Activated CD4-positive, alpha-beta T cell treated with anti-CD3 and anti-CD28 coated beads, Interleukin-2, Interleukin-6, amounts not matched to agents 100 ng/mL and 50 ng/mL, durations not matched to agents 16 hours and 8 hours (primary cell): ENCODE measurements at regions not wholly inside any gene's neighbourhood (a gene's known extent, or its start where the extent isn't known, plus 50 kb on each side); places are given as distances from the start of the nearest gene placed in this dataset.
"Not testable (repeated sequence)": the region's sequence is repeated elsewhere in the genome, so short reads cannot be mapped to it uniquely, and the experiment has no call there.

Source experiments
- DNase-seq: peaks from one replicate; pipeline ENCODE4 v3.0.0-alpha.2; 2020

DNA sequence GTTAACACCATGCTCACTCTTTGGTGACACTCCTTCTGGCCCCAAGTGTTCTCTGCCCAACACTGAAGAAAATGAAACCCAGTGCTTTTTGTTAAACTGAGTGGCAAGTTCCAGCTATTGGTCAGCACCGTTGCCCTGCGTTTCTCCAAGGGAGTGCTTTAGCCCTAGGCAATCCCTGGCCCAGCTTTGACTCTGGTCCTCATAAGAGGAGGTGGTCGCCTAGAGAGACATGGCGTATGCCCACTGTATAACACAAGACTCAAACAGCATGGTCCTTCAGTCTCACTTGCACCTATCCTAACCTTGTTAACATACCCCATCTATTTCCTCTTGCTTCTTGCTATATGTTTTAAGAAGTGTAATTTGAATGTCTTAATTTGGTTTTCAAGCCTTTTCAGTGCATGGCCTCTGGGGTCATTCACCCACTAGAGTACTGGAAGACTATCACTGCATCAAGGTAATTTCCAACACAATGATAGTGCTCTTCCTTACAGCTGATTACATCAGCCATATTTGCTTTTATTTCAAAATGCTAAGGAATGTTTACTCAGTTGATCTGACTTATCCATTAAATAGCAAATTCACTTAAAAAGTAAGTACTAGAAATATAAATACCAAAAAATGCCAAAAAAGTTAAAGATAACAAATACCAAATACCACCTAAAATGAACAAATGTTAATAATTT lies 190.5 kb upstream of the SOX21 start:
- DNase-seq: no peak

DNA sequence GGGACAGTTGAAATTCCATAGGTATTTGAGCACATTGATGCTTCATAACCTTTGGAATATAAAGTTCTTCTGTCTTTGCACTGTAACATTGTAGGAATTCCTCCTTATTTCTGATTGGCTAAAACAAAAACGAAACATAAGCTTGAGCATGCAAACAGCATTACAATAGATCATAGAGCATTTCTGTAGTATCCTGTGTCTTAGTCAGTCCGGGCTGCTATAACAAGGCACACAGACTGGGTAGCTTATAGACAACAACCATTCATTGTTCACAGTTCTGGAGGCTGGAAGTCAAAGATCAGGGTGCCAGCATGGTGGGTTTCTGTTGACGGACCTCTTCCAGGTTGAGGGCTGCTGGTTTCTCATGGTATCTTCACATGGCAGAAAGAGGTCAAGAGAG lies 188.7 kb upstream of the SOX21 start:
- DNase-seq: no peak

GRCh38 chr13:94896719-94897317 lies 184.5 kb upstream of the SOX21 start:
- no peak for DNase-seq

DNA sequence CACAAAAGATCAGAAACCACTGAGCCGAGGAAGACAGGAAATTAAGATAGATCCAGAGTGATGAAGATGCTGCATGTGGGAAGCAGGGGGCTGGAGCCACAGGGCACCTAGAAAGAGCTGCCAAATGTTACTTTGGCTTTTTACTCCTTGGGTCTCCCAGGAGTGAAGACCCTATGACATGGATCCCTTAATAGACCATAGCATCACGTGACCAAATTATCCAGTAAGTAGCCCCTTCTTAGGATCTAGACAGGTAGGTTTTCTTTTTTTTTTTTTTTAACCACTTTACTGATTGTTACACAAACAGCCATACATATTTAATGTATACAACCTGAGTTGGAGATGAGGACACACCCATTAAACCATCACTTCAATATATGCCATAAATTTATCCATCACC lies 183.9 kb upstream of the SOX21 start:
- DNase-seq: no peak

DNA sequence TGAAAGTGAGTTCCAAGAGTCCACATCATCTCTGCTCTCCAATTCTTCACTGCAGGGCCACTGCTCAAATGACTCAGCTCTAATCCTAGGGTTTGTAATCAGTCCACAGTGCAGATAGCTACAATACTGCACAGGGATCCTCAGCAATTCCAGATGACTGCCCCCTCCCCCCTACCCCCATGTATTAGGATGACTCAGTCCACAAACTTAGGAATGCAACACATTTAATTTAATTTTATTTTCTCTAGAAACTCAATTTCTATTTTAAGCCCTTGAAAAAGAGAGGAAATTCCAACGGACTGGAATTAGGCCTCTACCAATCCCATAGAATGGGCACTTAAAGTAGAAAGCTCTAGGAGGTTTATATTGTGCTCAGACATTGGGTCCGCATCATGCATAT lies 173.8 kb upstream of the SOX21 start:
- DNase-seq: no peak

GRCh38 chr13:94880463-94880862 lies 168.1 kb upstream of the SOX21 start:
- DNase-seq: no peak

DNA sequence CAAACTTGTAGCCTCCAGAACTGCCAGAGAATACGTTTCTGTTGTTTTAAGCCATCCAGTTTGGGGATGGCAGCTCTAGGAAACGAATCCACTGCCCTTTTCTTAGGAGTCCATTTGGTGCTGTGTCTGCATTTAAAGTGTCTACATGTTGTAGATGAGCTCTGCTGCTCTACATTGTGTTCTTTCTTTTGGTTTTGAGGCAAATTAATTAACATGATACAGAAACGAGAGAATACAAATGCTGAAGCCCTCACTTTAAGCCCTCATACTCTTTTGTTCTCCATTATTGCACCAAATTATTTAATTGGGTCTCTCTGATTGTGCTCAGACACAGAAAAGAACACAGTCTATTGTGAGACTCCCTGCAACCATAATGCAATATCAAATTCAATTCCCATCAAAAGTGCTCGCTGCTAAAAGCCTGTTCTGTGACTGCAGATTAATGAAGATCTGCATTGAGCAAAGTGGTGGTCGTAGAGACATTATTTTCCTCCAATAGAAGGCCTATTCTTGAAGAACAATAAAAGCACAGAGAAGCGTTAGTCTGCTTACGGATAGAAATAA lies 166.3 kb upstream of the SOX21 start:
- no peak for DNase-seq

DNA sequence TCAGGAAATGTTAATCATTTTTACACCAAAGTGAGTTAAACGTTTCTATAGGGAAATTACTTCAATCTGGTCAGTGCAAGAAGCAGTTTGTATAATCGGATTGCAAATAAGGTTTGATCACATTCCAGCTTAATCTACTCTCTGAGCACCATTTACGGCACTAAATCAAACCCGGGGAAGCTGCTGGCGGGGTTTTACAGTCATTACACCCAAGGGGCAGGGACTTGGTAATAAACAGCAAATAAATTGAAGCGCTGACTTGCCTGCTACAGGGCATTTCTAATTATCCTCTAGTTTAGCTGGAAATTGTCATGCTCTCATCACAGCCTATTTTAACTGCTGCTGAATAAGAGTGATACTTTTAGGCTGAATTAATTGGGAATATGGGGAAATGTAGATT lies 152.1 kb upstream of the SOX21 start:
- DNase-seq: no peak

GRCh38 chr13:94860981-94861407 lies 148.6 kb upstream of the SOX21 start:
- peak; percentile 42 for DNase-seq

DNA sequence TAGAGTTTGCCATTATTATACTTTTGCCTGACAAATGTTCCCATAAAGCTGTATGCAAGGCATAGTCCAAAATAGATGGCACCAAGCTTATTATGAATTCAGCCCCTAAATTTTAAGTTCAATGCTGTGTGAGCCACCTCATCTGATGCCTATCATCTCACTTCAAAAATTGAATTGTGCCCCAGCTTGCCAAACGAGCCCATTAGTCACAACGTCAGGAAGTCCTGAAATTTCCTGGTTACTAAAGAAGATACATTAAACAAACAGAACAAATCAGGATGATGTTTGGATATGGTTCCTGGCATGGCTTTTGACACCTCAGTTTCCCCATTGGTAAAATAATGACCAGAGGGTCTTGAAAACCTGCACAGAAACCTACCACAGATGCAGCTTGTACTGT lies 147.5 kb upstream of the SOX21 start:
- no peak for DNase-seq

DNA sequence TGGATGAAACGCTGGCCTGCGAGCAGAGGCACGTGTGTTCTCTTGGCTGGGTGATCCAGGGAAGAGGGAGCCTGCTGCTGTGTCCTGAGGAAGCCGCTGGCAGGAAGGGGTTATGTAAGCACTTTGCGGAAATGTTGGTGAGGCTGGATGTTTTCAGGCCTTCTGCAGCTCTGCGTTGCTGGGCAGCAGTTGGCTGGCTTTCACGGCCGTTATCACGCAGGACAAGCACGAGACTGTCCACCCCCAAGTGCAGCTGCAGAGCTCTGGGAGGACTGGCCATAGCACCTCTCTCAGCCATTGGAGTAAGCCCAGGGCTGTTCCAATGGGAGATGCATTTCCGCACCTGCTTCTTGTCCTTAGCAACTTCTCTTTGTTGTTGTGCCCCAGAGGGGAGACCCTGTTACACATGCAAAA lies 146.9 kb upstream of the SOX21 start:
- no peak for DNase-seq

- no peak for DNase-seq
Measured at GRCh38 chr13:94858856-94859255, 146.5 kb upstream of the SOX21 start.

DNA sequence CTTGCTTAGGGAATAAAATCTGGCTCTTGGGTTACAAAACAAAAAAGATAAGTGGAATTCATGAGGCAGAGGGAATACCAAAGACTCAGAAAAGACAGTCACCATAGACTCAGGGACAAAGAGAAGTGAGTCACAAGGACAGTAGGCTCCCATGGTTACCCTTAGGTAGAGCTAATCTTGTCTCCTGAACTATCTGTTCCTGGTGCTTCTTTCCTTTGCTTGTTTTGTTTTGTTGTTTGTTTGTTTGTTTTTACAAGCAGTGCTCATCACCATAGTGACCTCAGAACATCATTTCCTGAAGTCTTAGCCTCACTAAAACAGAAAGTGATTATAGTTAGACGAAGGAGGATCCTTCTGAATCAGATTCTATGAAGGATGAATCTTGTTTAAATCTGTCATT lies 142.3 kb upstream of the SOX21 start:
- peak; percentile 7 for DNase-seq

- DNase-seq: no peak
Measured at GRCh38 chr13:94851576-94851975, 139.2 kb upstream of the SOX21 start.

DNA sequence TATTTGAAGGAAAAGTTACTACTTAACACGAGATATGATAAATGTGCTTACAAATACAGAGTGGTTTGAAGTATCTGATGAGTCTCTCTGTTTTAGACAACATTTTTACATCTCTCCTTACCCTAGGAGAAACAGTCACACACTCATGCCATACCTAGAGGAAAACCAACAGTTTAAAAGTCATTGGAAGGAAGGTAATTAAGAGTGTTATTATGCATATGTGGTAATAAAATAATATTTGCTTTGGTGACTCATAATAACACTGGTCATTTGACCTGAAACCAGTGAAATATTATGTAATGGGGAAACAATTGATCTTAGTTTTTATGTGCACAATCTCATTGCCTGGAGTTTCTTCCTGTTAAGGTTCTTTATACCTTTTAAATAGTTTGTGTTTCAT lies 136.9 kb upstream of the SOX21 start:
- DNase-seq: no peak

GRCh38 chr13:94842901-94843300 lies 130.6 kb upstream of the SOX21 start:
- DNase-seq: no peak

- DNase-seq: not testable (repeated sequence)
Measured at GRCh38 chr13:94837056-94837455, 124.7 kb upstream of the SOX21 start.

DNA sequence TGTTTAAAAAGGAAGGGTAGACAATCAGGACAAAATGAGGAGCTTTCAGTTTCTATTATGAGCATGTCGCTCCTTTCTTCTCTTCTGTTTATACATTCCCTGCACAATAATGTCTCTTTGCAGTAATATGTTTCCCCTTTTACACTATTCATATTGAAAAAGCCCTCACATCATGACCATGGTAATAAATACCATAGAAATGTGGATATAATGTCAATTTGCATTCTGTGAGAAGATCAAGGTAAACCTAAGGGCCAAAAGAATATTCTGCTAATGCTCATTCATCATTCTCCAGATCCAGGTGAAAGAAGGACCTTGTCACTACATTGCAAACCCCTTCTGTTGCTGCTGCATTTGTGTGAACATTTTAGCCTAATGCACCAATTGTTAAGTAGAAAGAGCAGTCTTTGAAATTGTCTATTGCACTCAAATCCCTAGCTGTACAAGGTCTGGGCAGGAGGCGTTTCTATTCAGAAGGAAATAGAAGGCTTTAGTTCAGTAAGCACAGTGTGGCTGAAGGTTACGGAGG lies 117.6 kb upstream of the SOX21 start:
- DNase-seq: no peak

- no peak for DNase-seq
Measured at GRCh38 chr13:94829185-94829836, 117.0 kb upstream of the SOX21 start.

- no peak for DNase-seq
Measured at GRCh38 chr13:94827566-94827965, 115.2 kb upstream of the SOX21 start.

- DNase-seq: no peak
Measured at GRCh38 chr13:94825507-94825906, 113.2 kb upstream of the SOX21 start.

- no peak for DNase-seq
Measured at GRCh38 chr13:94824601-94825000, 112.3 kb upstream of the SOX21 start.

GRCh38 chr13:94822356-94822755 lies 110.0 kb upstream of the SOX21 start:
- no peak for DNase-seq

GRCh38 chr13:94816256-94816655 lies 103.9 kb upstream of the SOX21 start:
- no peak for DNase-seq
